Breast epithelium (tissue), 4 donors: ENCODE measurements at regions not wholly inside any gene's neighbourhood (a gene's known extent, or its start where the extent isn't known, plus 50 kb on each side); places are given as distances from the start of the nearest gene placed in this dataset.

Experiments
- DNase-seq, 2 donors: peaks; one replicate each; pipeline ENCODE4 v3.0.0-alpha.2; 2019; ENCODE audit warnings: low spot score in 2 of 2
- H3K27ac ChIP-seq, 2 donors: fragments of 200-600 bp; sonication (generic) in 1 of 2; one replicate each; pipeline ENCODE4 v1.5.1; 2016 to 2019; ENCODE audit warnings: mild to moderate bottlenecking in 1 of 2
- H3K27me3 ChIP-seq, 2 donors: fragments of 200-600 bp; sonication (generic) in 1 of 2; one replicate each; pipeline versions ENCODE4 v1.5.1 to v1.6.0; 2017 to 2019; ENCODE audit warnings: control low read depth in 1 of 2, mild to moderate bottlenecking in 1 of 2
- H3K36me3 ChIP-seq: fragments of 200-600 bp; one replicate; pipeline ENCODE4 v1.5.1; 2019
- H3K4me1 ChIP-seq, 2 donors: fragments of 200-600 bp; sonication (generic); one replicate each; pipeline ENCODE4 v1.5.1; 2016 to 2019; ENCODE audit warnings: control low read depth in 1 of 2
- H3K4me3 ChIP-seq, 3 donors: fragments of 200-600 bp; sonication (generic); 1 replicate in 2 of 3; 2 replicates in 1 of 3; pipeline ENCODE4 v1.5.1; 2016 to 2019; ENCODE audit warnings: mild to moderate bottlenecking in 3 of 3, moderate library complexity in 2 of 3
- H3K9me3 ChIP-seq, 2 donors: fragments of 200-600 bp; sonication (generic) in 1 of 2; one replicate each; pipeline ENCODE4 v1.5.1; 2016 to 2019; ENCODE audit warnings: control low read depth in 1 of 2
- CTCF ChIP-seq, 3 donors: fragments of 450-650 bp; IDR thresholded peaks; one replicate each; pipeline ENCODE4 v1.5.1; 2016 to 2017; ENCODE audit warnings: antibody characterized with exemption in 3 of 3, mild to moderate bottlenecking in 3 of 3, moderate library complexity in 3 of 3
- POLR2A ChIP-seq: fragments of 450-650 bp; IDR thresholded peaks from one replicate; pipeline ENCODE4 v1.6.1; 2016; ENCODE audit warnings: antibody characterized with exemption, mild to moderate bottlenecking, moderate library complexity
- POLR2AphosphoS5 ChIP-seq, 3 donors: sonication (generic); formaldehyde crosslinking; IDR thresholded peaks; one replicate each; pipeline ENCODE4 v1.6.1; 2017; ENCODE audit warnings: antibody characterized with exemption in 3 of 3
- intact Hi-C: fragments of 100-400 bp; cut with DNase I; formaldehyde crosslinking; loops from one replicate; pipeline ENCODE4 v1.15.1; 2023; ENCODE audit warnings: low total_unique reads

DNA sequence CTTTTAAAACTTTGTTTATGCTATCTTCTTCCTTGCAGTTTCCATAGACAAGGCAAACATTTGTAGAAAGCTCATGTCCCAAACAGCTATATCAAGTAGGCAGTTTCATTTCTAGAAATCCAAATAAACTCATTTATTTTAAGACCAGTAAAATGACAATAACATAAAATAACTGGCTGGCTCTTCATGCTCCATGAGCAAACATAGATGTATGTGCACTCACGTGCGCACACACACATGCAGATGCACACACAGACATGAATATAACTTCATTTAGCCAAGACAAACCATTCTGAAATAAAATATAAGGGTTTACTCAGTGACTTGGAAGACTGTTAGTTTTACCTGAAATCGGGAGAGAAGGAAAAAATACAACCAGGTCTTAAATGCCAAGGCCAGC lies 176.5 kb upstream of the GAS1 start:
- Histone ChIP-seq H3K9me3 (no peaks in the 10 kb centered on the region), H3K4me1 (peaks cover 0 to 15% of the 10 kb centered on the region in 2 donors)

DNA sequence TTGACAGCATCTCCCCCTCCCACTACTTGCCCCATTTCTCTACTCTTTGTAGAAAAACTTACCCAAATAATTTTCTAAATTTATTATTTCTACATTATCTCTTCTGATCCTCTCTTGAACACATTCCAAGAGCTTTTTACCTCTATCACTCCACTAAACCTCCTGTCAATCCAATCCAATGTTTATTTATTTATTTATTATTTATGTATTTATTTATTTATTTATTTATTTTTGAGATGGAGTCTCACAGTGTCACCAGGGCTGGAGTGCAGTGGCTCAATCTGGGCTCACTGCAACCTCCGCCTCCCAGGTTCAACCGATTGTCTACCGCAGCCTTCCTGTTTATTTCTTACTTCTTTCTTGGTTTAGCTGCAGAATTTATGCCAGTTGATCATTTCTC lies 178.5 kb upstream of the GAS1 start:
- Histone ChIP-seq H3K4me1 (no peaks in the 10 kb centered on the region), H3K4me3 (no peak overlapping the region), H3K36me3 (no peaks in the 10 kb centered on the region), H3K27ac (no peak overlapping the region), H3K27me3 (no peaks in the 10 kb centered on the region), H3K9me3 (no peaks in the 10 kb centered on the region)
- intact Hi-C loops, result no loop called here
- DNase-seq, result no peak
- TF ChIP-seq POLR2AphosphoS5 (IDR thresholded peaks at IDR 0.05) (no peak), POLR2A (no peak)

More for the DNA sequence above, 176.5 kb upstream of the GAS1 start:
- no peak for TF ChIP-seq POLR2A
- no peak for TF ChIP-seq POLR2AphosphoS5 (IDR thresholded peaks at IDR 0.05)
- TF ChIP-seq CTCF (IDR thresholded peaks at IDR 0.05), result no peak
- Histone ChIP-seq H3K36me3 (no peaks in the 10 kb centered on the region), H3K27me3 (no peaks in the 10 kb centered on the region), H3K4me3 (no peak overlapping the region), H3K27ac (no peak overlapping the region)
- DNase-seq, result no peak
- intact Hi-C loops, result no loop called here

DNA sequence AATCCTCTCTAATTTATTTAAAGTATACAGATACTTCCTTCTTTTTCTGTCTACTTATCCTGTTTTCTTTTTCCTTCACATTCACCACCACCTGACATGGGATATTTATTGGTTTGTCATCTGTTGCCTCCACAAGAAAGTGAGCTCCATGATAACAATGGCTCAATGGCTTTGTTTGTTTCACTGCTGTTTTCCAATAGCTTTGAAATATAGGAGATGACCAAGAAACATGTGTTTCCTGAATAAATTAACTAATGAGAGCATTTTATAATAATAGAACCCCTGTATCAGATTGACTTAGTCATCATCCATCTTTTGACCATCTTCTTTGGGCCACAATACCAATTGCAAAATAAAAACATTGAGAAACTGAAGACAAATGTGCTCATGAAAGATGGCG lies 180.2 kb upstream of the GAS1 start:
- DNase-seq, result no peak
- H3K27ac ChIP-seq, result no peak overlapping the region
- no peaks in the 10 kb centered on the region for H3K36me3 ChIP-seq
- no peak overlapping the region for H3K4me3 ChIP-seq
- no peaks in the 10 kb centered on the region for H3K4me1 ChIP-seq
- no peaks in the 10 kb centered on the region for H3K27me3 ChIP-seq
- no peaks in the 10 kb centered on the region for H3K9me3 ChIP-seq
- intact Hi-C loops, result no loop called here
- TF ChIP-seq POLR2A, result no peak
- TF ChIP-seq CTCF (IDR thresholded peaks at IDR 0.05), result no peak
- TF ChIP-seq POLR2AphosphoS5 (IDR thresholded peaks at IDR 0.05), result no peak

DNA sequence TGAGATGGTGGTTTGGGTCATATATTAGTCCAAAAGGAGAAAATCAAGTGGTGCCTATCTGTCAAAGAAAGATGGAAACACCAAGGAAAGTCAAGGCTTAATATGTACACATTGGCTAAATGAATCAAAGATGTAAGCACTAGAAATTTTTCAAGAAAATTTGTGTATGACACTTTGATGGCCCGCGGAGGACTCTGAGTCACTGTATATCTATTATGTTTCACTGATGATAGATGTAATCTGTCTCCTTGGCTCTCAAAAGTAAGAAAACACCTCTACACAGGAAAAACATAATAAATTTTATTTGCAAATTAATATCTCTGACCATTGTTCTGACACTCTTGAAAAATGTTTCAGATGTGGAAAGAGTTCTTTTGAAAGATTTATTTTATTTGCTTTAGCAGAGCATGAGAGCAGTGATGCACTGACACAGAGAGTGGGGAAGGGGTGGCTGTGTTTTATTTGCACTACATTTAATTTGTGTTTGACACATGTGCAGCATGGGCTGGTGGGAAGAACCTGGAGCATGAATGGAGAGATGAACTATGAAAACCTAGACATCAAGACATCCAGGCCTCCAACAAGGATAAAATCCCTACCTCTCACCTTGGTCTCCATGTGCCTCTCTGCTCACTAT lies 180.8 kb upstream of the GAS1 start:
- Histone ChIP-seq H3K36me3 (no peaks in the 10 kb centered on the region), H3K9me3 (no peaks in the 10 kb centered on the region), H3K27me3 (no peaks in the 10 kb centered on the region), H3K4me3 (no peak overlapping the region), H3K27ac (no peak overlapping the region), H3K4me1 (no peaks in the 10 kb centered on the region)
- no peak for DNase-seq
- intact Hi-C loops, result no loop called here
- TF ChIP-seq POLR2AphosphoS5 (IDR thresholded peaks at IDR 0.05), result no peak
- TF ChIP-seq POLR2A, result no peak
- TF ChIP-seq CTCF (IDR thresholded peaks at IDR 0.05), result no peak

- Histone ChIP-seq H3K4me3 (no peak overlapping the region), H3K9me3 (no peaks in the 10 kb centered on the region), H3K27me3 (no peaks in the 10 kb centered on the region), H3K4me1 (no peaks in the 10 kb centered on the region), H3K36me3 (no peaks in the 10 kb centered on the region), H3K27ac (no peak overlapping the region)
- intact Hi-C loops, result no loop called here
- DNase-seq, result no peak
- no peak for TF ChIP-seq CTCF (IDR thresholded peaks at IDR 0.05)
- TF ChIP-seq POLR2A, result no peak
- TF ChIP-seq POLR2AphosphoS5 (IDR thresholded peaks at IDR 0.05), result no peak
Observed at GRCh38 chr9:87128844-87129493, 181.7 kb upstream of the GAS1 start.
